Ovary (tissue), 7 donors: ENCODE measurements at regions not wholly inside any gene's neighbourhood (a gene's known extent, or its start where the extent isn't known, plus 50 kb on each side); places are given as distances from the start of the nearest gene placed in this dataset.

Source experiments
- DNase-seq, 5 donors: peaks; one replicate each; pipeline ENCODE4 v3.0.0-alpha.2; 2019 to 2020
- H3K27ac ChIP-seq, 2 donors: fragments of 200-600 bp; one replicate each; pipeline versions ENCODE4 v1.5.1 to v1.8.0; 2019 to 2022
- H3K27me3 ChIP-seq: fragments of 200-600 bp; one replicate; pipeline ENCODE4 v1.8.0; 2022
- H3K36me3 ChIP-seq: fragments of 200-600 bp; sonication (generic); one replicate; pipeline ENCODE4 v1.5.1; 2019
- H3K4me1 ChIP-seq: one replicate; pipeline ENCODE4 v1.8.1; 2013; ENCODE audit warnings: mild to moderate bottlenecking, moderate library complexity; ENCODE audit not compliant: insufficient read depth
- H3K4me3 ChIP-seq: fragments of 200-600 bp; sonication (generic); one replicate; pipeline ENCODE4 v1.5.1; 2017
- H3K9me3 ChIP-seq, 2 donors: fragments of 200-600 bp in 1 of 2; sonication (generic) in 1 of 2; one replicate each; pipeline versions ENCODE4 v1.5.1 to v1.8.1; 2013 to 2019; ENCODE audit warnings: mild to moderate bottlenecking in 1 of 2, moderate library complexity in 1 of 2
- CTCF ChIP-seq, 3 donors: fragments of 450-650 bp in 2 of 3; fragments of 200-600 bp in 1 of 3; IDR thresholded peaks; one replicate each; pipeline versions ENCODE4 v1.5.1 to v1.8.0; 2016 to 2022; ENCODE audit warnings: antibody characterized with exemption in 3 of 3, mild to moderate bottlenecking in 1 of 3
- EP300 ChIP-seq: sonication (generic); formaldehyde crosslinking; IDR thresholded peaks from one replicate; pipeline ENCODE4 v1.6.1; 2017; ENCODE audit warnings: antibody characterized with exemption
- POLR2A ChIP-seq: fragments of 450-650 bp; IDR thresholded peaks from one replicate; pipeline ENCODE4 v1.6.1; 2017; ENCODE audit warnings: antibody characterized with exemption, mild to moderate bottlenecking, moderate library complexity
- WGBS, 3 donors: extraction: QIAGEN DNeasy Blood & Tissue Kit in 1 of 3; methylation state at CpG; one replicate each; pipeline versions ENCODE4 v1.1.5 to v1.1.7; 2013 to 2017; 5-methylcytosine and 5-hydroxymethylcytosine counted together
- intact Hi-C, 4 donors: fragments of 100-400 bp; cut with DNase I; formaldehyde crosslinking; loops; one replicate each; pipeline versions ENCODE4 v1.11.0 to v1.15.1; 2022 to 2023
- donor health status: DM: no; HTN: no; CAD: no; lungs with moderate emphysema.
- donor health status: DM: no; HTN: no; CAD: no.
- donor health status: Bipolar disorder and iron deficiency.
- donor health status: DM: no; HTN: no; CAD: no.
- donor health status: DM: yes; HTN: yes; CAD: no.

DNA sequence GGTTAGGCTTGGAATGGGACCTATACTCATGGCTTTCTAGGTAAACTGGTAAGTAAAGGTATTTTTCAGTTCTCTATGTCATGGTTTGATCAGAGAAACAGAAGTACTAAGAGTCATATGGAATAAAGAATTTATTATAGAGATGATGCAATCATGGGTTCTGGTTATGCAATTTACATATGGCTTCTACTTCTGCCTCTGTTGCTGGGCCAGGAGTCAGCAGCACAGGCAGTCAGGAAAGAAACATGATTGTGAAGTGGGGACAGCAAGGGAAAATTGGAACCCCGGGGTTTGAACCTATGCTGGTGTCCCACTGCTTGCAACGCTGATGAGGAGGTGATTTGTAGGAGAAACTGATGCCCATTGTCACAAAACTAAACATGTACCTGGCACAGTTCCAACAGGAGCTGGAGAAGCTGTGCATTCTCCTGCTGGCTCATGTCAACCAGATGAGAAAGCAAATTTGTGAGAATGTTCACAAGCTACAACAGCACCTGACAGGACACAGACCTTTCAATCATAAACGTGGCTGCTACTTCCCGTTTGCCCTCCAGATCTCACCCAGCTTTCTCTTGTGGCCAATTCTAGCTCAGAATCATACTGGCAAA is 887.1 kb downstream of the TFAP2A start:
- TF ChIP-seq EP300 (no peak), CTCF (IDR thresholded peaks at IDR 0.05) (no peak), POLR2A (no peak)
- Histone ChIP-seq H3K4me3 (no peak overlapping the region), H3K9me3 (no peaks in the 10 kb centered on the region), H3K4me1 (no peaks in the 10 kb centered on the region), H3K27me3 (no peaks in the 10 kb centered on the region), H3K27ac (no peak overlapping the region), H3K36me3 (no peaks in the 10 kb centered on the region)
- intact Hi-C loops = no loop called here
- 45 to 54% (median 53%) methylated on average over 4 of the region's 4 CpGs for WGBS, 3 donors
- DNase-seq = no peak

GRCh38 chr6:9523462-9523861 is 891.4 kb downstream of the TFAP2A start:
- no peaks in the 10 kb centered on the region for H3K9me3 ChIP-seq
- DNase-seq = no peak
- no peaks in the 10 kb centered on the region for H3K27me3 ChIP-seq
- TF ChIP-seq POLR2A = no peak
- TF ChIP-seq EP300 = no peak
- TF ChIP-seq CTCF (IDR thresholded peaks at IDR 0.05) = no peak
- no peaks in the 10 kb centered on the region for H3K4me1 ChIP-seq
- H3K27ac ChIP-seq = no peak overlapping the region
- intact Hi-C loops = no loop called here
- no peak overlapping the region for H3K4me3 ChIP-seq
- no peaks in the 10 kb centered on the region for H3K36me3 ChIP-seq

DNA sequence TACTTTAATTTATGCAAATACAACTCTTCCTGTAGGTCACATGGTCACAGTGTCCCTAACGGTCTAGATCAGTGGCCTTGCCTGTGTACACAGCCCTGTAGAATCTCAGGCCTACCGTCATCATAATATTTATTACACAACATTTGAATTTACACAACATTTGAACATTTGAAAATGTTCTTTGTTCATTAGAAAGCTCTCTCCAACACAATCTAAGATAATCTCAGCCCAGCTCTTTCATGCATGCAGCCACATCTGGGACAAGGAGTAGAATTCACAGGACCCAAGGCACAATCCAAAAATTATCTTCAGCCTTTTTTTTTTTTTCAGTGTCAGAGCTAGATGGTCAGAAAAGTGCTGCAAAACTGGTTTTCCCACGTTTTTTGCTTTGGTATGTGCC is 892.8 kb downstream of the TFAP2A start:
- TF ChIP-seq POLR2A = no peak
- WGBS, 3 donors = 31 to 44% (median 40%) methylated on average over 3 of the region's 3 CpGs
- no peak overlapping the region for H3K27ac ChIP-seq
- no peaks in the 10 kb centered on the region for H3K36me3 ChIP-seq
- no peaks in the 10 kb centered on the region for H3K4me1 ChIP-seq
- H3K27me3 ChIP-seq = no peaks in the 10 kb centered on the region
- H3K9me3 ChIP-seq = no peaks in the 10 kb centered on the region
- no peak for DNase-seq
- intact Hi-C loops = no loop called here
- H3K4me3 ChIP-seq = no peak overlapping the region

- DNase-seq = no peak
- intact Hi-C loops = no loop called here
- Histone ChIP-seq H3K27ac (no peak overlapping the region), H3K27me3 (no peaks in the 10 kb centered on the region), H3K36me3 (no peaks in the 10 kb centered on the region), H3K4me3 (no peak overlapping the region), H3K4me1 (no peaks in the 10 kb centered on the region), H3K9me3 (no peaks in the 10 kb centered on the region)
- TF ChIP-seq POLR2A (no peak), EP300 (no peak), CTCF (IDR thresholded peaks at IDR 0.05) (no peak)
- WGBS, 3 donors = 56 to 75% (median 60%) methylated on average over 3 of the region's 3 CpGs
These were observed 893.7 kb downstream of the TFAP2A start for GRCh38 chr6:9521152-9521530.

- no peak for TF ChIP-seq POLR2A
- no peak for TF ChIP-seq EP300
- no peak for TF ChIP-seq CTCF (IDR thresholded peaks at IDR 0.05)
- Histone ChIP-seq H3K4me3 (no peak overlapping the region), H3K27me3 (no peaks in the 10 kb centered on the region), H3K36me3 (no peaks in the 10 kb centered on the region), H3K27ac (no peak overlapping the region), H3K4me1 (no peaks in the 10 kb centered on the region), H3K9me3 (no peaks in the 10 kb centered on the region)
- intact Hi-C loops = no loop called here
- WGBS, 3 donors = 59 to 64% (median 62%) methylated on average over 8 of the region's 8 CpGs
- no peak for DNase-seq
These were observed 894.3 kb downstream of the TFAP2A start for GRCh38 chr6:9520417-9521151.
